ENCODE measurements at regions not wholly inside any gene's neighbourhood (a gene's known extent, or its start where the extent isn't known, plus 50 kb on each side); places are given as distances from the start of the nearest gene placed in this dataset.

DNA sequence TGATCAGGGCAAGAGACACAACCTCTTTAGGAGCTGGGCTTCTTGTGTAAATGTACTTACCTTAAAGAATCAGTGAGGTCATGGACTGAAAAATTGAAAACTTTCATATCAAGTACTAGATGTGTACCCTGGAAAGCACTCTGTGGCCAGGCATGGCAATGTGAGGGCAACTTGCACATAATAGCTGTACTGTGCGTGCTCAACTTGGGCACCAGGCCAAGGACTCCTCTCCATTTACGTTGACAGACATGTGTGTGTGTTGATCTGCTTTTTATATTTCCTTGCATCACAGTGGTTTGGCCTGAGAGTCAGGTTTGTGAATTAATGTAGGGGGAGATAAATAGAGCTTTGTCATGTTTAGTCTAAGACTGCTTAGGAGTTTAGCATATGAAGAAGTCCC is 669.5 kb upstream of the REG3G start:
- Mint-ChIP-seq H3K4me3 (no peak overlapping the region), H3K4me1 (ENCODE audit: low read depth) (no peaks in the 10 kb centered on the region), H3K27ac (no peak overlapping the region), H3K36me3 (ENCODE audit: low read depth) (no peaks in the 10 kb centered on the region), H3K9me3 (peaks cover 41% of the 10 kb centered on the region), H3K27me3 (ENCODE audit: insufficient read depth) (no peaks in the 10 kb centered on the region)
- TF ChIP-seq, protein P1, sequence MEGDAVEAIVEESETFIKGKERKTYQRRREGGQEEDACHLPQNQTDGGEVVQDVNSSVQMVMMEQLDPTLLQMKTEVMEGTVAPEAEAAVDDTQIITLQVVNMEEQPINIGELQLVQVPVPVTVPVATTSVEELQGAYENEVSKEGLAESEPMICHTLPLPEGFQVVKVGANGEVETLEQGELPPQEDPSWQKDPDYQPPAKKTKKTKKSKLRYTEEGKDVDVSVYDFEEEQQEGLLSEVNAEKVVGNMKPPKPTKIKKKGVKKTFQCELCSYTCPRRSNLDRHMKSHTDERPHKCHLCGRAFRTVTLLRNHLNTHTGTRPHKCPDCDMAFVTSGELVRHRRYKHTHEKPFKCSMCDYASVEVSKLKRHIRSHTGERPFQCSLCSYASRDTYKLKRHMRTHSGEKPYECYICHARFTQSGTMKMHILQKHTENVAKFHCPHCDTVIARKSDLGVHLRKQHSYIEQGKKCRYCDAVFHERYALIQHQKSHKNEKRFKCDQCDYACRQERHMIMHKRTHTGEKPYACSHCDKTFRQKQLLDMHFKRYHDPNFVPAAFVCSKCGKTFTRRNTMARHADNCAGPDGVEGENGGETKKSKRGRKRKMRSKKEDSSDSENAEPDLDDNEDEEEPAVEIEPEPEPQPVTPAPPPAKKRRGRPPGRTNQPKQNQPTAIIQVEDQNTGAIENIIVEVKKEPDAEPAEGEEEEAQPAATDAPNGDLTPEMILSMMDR (IDR thresholded peaks at IDR 0.05): no peak
- no peak for DNase-seq

DNA sequence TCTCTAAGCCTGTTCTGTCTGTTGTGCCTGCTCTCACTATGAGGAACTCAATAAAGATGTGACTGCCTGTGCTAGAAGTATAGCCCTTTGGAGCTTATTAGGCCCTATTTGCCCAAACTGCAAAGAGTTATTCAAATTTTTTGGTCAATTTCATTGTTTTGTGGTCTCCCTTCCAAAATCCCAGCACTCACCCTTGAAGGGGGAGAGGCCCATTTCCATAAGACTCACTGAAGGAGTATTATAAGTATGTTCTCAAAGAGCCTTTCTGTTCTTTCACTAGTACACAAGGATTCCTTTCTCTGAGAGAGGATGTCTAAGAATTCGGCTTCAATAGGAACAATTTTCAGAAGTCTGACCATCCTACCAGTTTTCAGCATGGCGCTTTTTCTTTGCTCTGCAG is 641.9 kb upstream of the REG3G start:
- H3K4me1 Mint-ChIP-seq (ENCODE audit: low read depth): no peaks in the 10 kb centered on the region
- DNase-seq: no peak
- H3K27me3 Mint-ChIP-seq (ENCODE audit: insufficient read depth): no peaks in the 10 kb centered on the region
- H3K27ac Mint-ChIP-seq: no peak overlapping the region
- no peak overlapping the region for H3K4me3 Mint-ChIP-seq
- H3K36me3 Mint-ChIP-seq (ENCODE audit: low read depth): no peaks in the 10 kb centered on the region; the same call in 1 of the 2 replicates
- TF ChIP-seq, protein P1 (IDR thresholded peaks at IDR 0.05): no peak
- H3K9me3 Mint-ChIP-seq: peaks cover 8% of the 10 kb centered on the region

DNA sequence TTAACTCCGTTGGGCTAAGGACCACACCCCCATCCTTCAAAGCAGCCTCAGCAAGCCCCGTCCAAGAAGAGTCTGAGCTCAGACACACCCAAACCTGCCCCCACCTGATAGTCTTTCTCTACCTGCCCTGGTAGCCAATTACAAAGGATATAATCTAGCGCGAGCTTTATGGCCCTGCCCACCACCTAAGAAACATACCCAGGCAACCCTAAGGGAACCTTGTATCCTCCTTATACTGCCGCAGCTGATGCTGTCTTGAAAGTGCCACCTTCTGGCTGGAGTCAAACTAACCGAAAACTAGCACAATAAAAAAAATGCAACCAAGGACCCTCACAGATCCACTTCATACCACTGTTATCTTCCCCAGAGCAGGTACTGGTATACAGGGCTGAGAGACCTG is 628.3 kb upstream of the REG3G start:
- DNase-seq: no peak
- Mint-ChIP-seq H3K4me3 (no peak overlapping the region), H3K36me3 (ENCODE audit: low read depth) (peaks cover 5% of the 10 kb centered on the region; the same call in 1 of the 2 replicates), H3K27ac (no peak overlapping the region), H3K9me3 (peaks cover 71% of the 10 kb centered on the region), H3K27me3 (ENCODE audit: insufficient read depth) (no peaks in the 10 kb centered on the region; the same call in 1 of the 2 replicates), H3K4me1 (ENCODE audit: low read depth) (no peaks in the 10 kb centered on the region)
- TF ChIP-seq, protein P1 (IDR thresholded peaks at IDR 0.05): no peak

DNA sequence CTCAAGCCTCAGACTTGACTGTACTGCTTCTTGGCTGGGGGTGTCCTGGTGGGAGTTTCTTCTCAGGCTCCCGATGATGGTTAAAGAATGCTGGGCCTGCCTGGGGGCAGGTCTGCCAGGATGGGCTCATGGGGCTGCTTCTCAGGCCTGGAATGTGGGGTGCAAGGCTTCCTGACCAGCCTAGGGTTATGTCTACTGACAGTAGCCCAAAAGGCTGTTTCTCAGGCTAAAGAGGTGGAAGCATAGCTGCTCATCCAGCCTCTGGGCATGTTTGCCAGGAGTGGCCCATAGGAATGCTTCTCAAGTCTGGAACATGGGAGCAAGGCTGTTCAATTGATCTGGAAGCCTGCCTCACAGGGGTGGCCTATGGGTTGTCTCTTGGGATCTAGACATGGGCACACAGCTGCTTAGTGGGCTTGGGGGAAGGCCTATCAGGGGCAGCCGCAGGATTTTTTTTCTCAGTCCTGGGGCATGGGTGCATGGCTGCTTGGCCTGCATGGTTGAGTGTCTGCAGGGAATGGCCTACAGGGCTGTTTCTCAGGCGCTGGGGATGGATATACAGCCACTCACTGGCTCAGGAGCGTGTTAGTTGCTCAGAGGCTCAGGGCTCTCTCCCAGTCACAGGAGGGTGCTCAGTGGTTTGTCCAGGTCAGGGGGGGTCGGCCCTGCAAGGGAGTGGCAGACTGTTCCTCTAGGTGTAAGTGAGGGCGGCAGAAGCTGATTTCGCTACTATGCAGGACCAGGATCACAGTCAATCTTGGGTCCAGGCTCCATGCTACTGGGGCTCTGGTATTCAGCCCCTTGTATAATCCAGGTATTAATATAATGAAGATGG is 617.3 kb upstream of the REG3G start:
- Mint-ChIP-seq H3K36me3 (ENCODE audit: low read depth) (no peaks in the 10 kb centered on the region), H3K27ac (no peak overlapping the region), H3K4me1 (ENCODE audit: low read depth) (no peaks in the 10 kb centered on the region), H3K4me3 (no peak overlapping the region), H3K9me3 (peaks cover 33% of the 10 kb centered on the region), H3K27me3 (ENCODE audit: insufficient read depth) (no peaks in the 10 kb centered on the region)
- TF ChIP-seq, protein P1 (IDR thresholded peaks at IDR 0.05): no peak
- no peak for DNase-seq

DNA sequence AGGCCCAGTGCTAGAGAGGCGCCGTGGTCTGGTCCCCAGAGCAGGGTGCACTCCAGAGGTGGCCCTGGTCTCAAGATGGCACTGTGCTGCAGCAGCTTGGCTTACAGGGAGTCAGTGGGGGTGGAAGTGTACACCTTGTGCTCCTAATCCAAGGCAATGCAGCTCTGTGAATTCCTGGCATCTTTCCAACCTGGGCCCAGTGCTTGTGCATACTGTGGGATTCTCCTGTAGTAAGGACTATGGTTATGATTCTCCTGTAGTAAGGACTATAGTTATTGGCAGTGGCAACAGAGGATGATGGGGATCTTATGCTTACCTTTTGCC is 616.7 kb upstream of the REG3G start:
- no peak for DNase-seq
- H3K9me3 Mint-ChIP-seq: peaks cover 33% of the 10 kb centered on the region
- H3K36me3 Mint-ChIP-seq (ENCODE audit: low read depth): no peaks in the 10 kb centered on the region
- H3K4me1 Mint-ChIP-seq (ENCODE audit: low read depth): no peaks in the 10 kb centered on the region
- TF ChIP-seq, protein P1 (IDR thresholded peaks at IDR 0.05): no peak
- H3K27me3 Mint-ChIP-seq (ENCODE audit: insufficient read depth): no peaks in the 10 kb centered on the region
- H3K4me3 Mint-ChIP-seq: no peak overlapping the region
- H3K27ac Mint-ChIP-seq: no peak overlapping the region

Measured in HFFc6 (cell line).